ENCODE measurements at regions not wholly inside any gene's neighbourhood (a gene's known extent, or its start where the extent isn't known, plus 50 kb on each side); places are given as distances from the start of the nearest gene placed in this dataset.

DNA sequence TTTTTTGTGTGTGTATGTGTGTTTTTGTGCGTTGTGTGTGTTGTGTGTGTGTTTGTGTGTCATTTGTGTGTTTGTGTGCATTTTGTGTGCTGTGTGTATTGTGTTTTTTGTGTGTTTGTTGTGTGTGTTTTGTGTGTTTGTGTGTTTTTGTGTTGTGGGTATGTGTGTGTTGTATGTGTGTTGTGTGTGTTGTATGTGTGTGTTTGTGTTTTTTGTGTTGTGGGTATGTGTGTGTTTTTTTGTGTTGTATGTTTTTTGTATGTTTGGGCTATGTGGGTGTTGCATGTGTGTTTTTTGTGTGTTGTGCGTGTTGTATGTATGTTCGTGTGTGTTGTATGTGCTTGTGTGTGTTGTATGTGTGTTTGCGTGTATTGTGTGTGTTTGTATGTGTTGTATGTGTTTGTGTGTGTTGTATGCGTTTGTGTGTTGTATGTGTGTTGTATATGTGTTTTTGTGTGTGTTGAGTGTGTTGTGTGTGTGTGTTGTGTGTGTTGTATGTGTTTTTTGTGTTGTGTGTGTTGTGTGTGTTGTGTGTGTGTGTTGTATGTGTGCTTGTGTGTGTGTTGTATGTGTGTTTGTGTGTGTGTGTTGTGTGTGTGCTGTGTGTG lies 275.3 kb downstream of the HRH4 start:
- TF ChIP-seq POLR2A (IDR thresholded peaks at IDR 0.05; ENCODE audit: low read depth, low read length) (no peak), POLR2AphosphoS5 (IDR thresholded peaks at IDR 0.05; ENCODE audit: low read depth, low read length) (no peak), TAF1 (IDR thresholded peaks at IDR 0.05; ENCODE audit: low read depth, low read length) (no peak), SPI1 (IDR thresholded peaks at IDR 0.05; ENCODE audit: low read depth, low read length) (no peak), POU2F2 (IDR thresholded peaks at IDR 0.05; ENCODE audit: low read depth, low read length) (no peak)
